Glutamatergic neuron (in vitro differentiated cells): ENCODE measurements at regions not wholly inside any gene's neighbourhood (a gene's known extent, or its start where the extent isn't known, plus 50 kb on each side); places are given as distances from the start of the nearest gene placed in this dataset.

Experiments
- DNase-seq: peaks from one replicate; pipeline ENCODE4 v3.0.0; 2022
- H3K27ac Mint-ChIP-seq: one replicate; pipeline ENCODE4 v1.8.0; 2020; ENCODE audit warnings: mild to moderate bottlenecking, mixed read lengths, inconsistent platforms; ENCODE audit not compliant: unreplicated experiment
- H3K27me3 Mint-ChIP-seq: one replicate; pipeline ENCODE4 v1.8.0; 2020; ENCODE audit warnings: mild to moderate bottlenecking, moderate library complexity, mixed read lengths, inconsistent platforms; ENCODE audit not compliant: unreplicated experiment
- H3K36me3 Mint-ChIP-seq: one replicate; pipeline ENCODE4 v1.8.0; 2020; ENCODE audit warnings: mild to moderate bottlenecking, mixed read lengths, inconsistent platforms; ENCODE audit not compliant: unreplicated experiment
- H3K4me1 Mint-ChIP-seq: one replicate; pipeline ENCODE4 v1.8.0; 2020; ENCODE audit warnings: mild to moderate bottlenecking, low read depth, mixed read lengths, inconsistent platforms; ENCODE audit not compliant: unreplicated experiment
- H3K4me3 Mint-ChIP-seq: one replicate; pipeline ENCODE4 v1.8.0; 2020; ENCODE audit warnings: mild to moderate bottlenecking, mixed read lengths, inconsistent platforms; ENCODE audit not compliant: unreplicated experiment
- H3K9me3 Mint-ChIP-seq: one replicate; pipeline ENCODE4 v1.8.0; 2020; ENCODE audit warnings: mild to moderate bottlenecking, moderate library complexity, mixed read lengths, inconsistent platforms; ENCODE audit not compliant: unreplicated experiment
- TF ChIP-seq, protein P1 (sequence below): fragments of 200-600 bp; sonication (generic); IDR thresholded peaks from one replicate; pipeline ENCODE4 v1.5.0; 2021; ENCODE audit not compliant: partially characterized antibody, unreplicated experiment

DNA sequence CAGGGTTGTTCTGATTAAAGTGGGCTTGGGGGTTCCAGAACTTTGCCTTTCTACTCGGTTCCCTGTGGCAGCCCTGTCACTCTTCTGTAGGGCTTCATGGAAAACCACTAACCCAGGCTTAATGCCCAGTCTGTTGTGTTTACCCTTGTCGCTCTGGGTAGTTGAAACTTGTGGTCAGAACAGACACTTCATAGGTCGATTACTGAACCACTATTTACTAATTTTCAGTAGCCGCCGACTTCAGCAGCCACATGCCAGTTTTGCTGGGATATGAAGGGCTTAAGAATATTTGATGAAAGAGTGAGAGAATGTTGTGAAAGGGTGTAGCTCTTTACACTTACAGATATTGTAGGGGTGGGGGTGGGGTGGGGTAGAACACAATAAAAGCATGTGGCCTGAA, 362.3 kb downstream of the RND3 start:
- peaks cover 7% of the 10 kb centered on the region for H3K4me1 Mint-ChIP-seq
- peaks cover 6% of the 10 kb centered on the region for H3K36me3 Mint-ChIP-seq
- no peak overlapping the region for H3K27ac Mint-ChIP-seq
- H3K9me3 Mint-ChIP-seq, result no peaks in the 10 kb centered on the region
- no peaks in the 10 kb centered on the region for H3K27me3 Mint-ChIP-seq
- DNase-seq, result no peak
- no peak overlapping the region for H3K4me3 Mint-ChIP-seq
- TF ChIP-seq, protein P1, sequence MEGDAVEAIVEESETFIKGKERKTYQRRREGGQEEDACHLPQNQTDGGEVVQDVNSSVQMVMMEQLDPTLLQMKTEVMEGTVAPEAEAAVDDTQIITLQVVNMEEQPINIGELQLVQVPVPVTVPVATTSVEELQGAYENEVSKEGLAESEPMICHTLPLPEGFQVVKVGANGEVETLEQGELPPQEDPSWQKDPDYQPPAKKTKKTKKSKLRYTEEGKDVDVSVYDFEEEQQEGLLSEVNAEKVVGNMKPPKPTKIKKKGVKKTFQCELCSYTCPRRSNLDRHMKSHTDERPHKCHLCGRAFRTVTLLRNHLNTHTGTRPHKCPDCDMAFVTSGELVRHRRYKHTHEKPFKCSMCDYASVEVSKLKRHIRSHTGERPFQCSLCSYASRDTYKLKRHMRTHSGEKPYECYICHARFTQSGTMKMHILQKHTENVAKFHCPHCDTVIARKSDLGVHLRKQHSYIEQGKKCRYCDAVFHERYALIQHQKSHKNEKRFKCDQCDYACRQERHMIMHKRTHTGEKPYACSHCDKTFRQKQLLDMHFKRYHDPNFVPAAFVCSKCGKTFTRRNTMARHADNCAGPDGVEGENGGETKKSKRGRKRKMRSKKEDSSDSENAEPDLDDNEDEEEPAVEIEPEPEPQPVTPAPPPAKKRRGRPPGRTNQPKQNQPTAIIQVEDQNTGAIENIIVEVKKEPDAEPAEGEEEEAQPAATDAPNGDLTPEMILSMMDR, result no peak

DNA sequence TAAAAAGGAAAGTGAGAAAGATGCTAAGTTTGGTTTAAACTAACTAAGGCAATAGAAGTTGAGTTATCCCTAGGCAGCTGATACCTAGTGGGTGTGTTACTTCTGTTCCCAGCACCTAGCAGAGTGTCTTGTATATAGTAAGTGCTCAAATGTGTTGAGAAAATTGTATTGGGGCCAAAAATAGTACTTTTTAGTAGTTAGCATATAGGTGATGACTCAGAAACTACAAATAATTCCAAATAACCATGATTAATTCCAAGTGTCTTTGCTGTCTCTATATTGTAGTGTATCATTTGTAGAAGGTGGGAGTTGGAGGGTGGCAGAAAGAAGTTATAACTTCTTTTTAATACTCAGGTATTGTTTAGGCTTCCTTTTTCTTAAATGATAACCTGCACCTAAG, 362.7 kb downstream of the RND3 start:
- H3K27ac Mint-ChIP-seq, result no peak overlapping the region
- TF ChIP-seq, protein P1, result no peak
- H3K36me3 Mint-ChIP-seq, result peaks cover 6% of the 10 kb centered on the region
- H3K27me3 Mint-ChIP-seq, result no peaks in the 10 kb centered on the region
- DNase-seq, result no peak
- no peaks in the 10 kb centered on the region for H3K9me3 Mint-ChIP-seq
- H3K4me3 Mint-ChIP-seq, result no peak overlapping the region
- peaks cover 10% of the 10 kb centered on the region for H3K4me1 Mint-ChIP-seq

DNA sequence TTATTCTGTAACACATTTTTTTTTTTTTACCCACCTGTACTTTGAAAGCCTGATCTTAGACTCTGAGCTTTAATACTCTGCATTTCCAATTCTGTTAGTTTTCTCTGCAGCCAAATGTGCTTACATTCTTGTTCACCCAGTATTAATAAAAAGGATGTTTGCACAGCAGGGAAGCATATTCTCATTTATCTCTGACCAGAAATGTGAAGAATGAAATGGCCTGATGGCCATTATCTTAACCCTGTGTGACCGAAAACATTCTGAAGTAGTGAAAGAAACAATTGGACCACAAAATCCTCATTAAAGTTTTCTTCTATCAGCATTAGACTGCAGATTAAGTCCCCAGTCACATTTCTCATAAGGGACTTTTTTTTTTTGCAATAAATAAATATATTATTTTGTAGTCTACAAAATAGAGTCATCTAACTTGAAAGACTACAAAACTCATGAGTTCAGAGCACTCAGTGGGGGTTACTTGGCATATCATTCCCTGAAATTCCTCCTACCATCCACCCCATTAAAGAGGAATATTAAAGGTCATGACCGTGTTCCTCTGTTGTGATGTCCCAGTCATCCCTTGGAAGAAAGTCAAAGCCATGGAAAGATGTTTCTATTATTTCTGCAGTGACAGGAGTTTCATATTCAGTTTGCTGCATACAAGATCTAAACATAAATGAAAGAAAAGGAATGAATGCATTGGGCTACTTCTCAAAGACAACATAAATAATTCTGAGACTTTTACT, 364.4 kb downstream of the RND3 start:
- no peak for DNase-seq
- Mint-ChIP-seq H3K4me3 (no peak overlapping the region), H3K9me3 (no peaks in the 10 kb centered on the region), H3K27ac (no peak overlapping the region), H3K4me1 (peaks cover 10% of the 10 kb centered on the region), H3K27me3 (no peaks in the 10 kb centered on the region), H3K36me3 (no peaks in the 10 kb centered on the region)
- TF ChIP-seq, protein P1, result no peak

DNA sequence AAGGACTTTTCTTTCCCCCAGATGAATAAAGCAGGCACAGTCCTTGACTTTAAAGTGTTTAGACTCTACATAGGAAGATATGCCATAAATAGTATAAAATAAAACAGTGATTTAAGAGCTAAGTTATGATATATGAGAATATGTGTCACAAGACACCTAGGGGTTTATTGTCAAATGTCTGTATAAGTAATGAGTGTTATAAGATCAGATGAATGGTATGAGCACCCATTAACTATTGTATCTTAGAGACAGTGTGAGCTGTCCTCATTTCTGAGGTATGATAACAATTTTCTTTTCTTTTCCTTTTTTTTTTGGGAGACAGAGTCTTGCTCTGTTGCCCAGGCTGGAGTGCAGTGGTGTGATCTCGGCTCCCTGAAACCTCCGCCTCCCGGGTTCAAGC, 365.3 kb downstream of the RND3 start:
- Mint-ChIP-seq H3K27ac (no peak overlapping the region), H3K4me1 (peaks cover 10% of the 10 kb centered on the region), H3K9me3 (no peaks in the 10 kb centered on the region), H3K36me3 (no peaks in the 10 kb centered on the region), H3K27me3 (no peaks in the 10 kb centered on the region), H3K4me3 (no peak overlapping the region)
- no peak for DNase-seq
- TF ChIP-seq, protein P1, result no peak

DNA sequence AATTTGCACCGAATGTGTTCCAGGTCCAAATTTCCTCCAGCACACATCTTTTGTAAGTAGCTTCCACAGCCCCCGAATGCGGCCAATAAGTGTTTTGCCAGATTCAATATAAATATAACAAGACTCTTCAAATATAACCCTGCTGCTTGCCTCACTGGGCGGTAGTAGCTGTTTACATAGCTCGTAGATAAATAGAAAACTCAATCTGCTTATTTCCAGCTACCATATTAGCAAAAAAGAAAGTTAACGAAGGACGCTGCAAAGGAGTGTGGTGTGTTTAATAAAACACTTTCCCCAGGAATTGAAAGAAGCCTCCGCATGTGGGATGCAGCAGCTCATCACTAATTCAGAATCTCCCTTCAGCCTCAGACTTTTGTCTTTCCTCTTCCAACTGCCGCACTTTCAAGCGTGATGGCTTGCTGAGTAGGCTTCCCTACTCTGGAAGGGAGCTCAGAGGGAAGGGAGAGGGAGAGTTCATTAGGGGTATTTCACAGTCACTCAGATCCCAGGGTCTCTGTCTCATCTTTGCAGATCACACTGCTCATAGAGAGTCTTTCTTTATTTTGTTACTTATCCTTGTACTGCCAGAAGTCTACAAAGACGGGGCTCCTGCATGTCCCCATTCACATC, 367.0 kb downstream of the RND3 start:
- H3K27me3 Mint-ChIP-seq, result no peaks in the 10 kb centered on the region
- H3K9me3 Mint-ChIP-seq, result no peaks in the 10 kb centered on the region
- no peak overlapping the region for H3K4me3 Mint-ChIP-seq
- TF ChIP-seq, protein P1, result no peak
- no peak overlapping the region for H3K27ac Mint-ChIP-seq
- no peaks in the 10 kb centered on the region for H3K36me3 Mint-ChIP-seq
- no peak for DNase-seq
- peaks cover 6% of the 10 kb centered on the region for H3K4me1 Mint-ChIP-seq
